ENCODE measurements at regions not wholly inside any gene's neighbourhood (a gene's known extent, or its start where the extent isn't known, plus 50 kb on each side); places are given as distances from the start of the nearest gene placed in this dataset.

GRCh38 chr4:53684136-53685130 is 93.1 kb upstream of the LNX1 start:
- DNase-seq (ENCODE audit: low spot score): no peak

GRCh38 chr4:53682908-53683307 is 91.6 kb upstream of the LNX1 start:
- DNase-seq (ENCODE audit: low spot score): no peak

- DNase-seq (ENCODE audit: low spot score): no peak
Observed at GRCh38 chr4:53682196-53682595, 90.9 kb upstream of the LNX1 start.

GRCh38 chr4:53680598-53680997 is 89.3 kb upstream of the LNX1 start:
- DNase-seq (ENCODE audit: low spot score): no peak

GRCh38 chr4:53680168-53680567 is 88.9 kb upstream of the LNX1 start:
- DNase-seq (ENCODE audit: low spot score): no peak

GRCh38 chr4:53676402-53676871 is 85.2 kb upstream of the LNX1 start:
- no peak for DNase-seq (ENCODE audit: low spot score)

GRCh38 chr4:53674903-53675302 is 83.6 kb upstream of the LNX1 start:
- no peak for DNase-seq (ENCODE audit: low spot score)

- no peak for DNase-seq (ENCODE audit: low spot score)
Observed at GRCh38 chr4:53672873-53673272, 81.6 kb upstream of the LNX1 start.

GRCh38 chr4:53671757-53672156 is 80.5 kb upstream of the LNX1 start:
- no peak for DNase-seq (ENCODE audit: low spot score)

- DNase-seq (ENCODE audit: low spot score): no peak
Observed at GRCh38 chr4:53659737-53660136, 68.5 kb upstream of the LNX1 start.

- no peak for DNase-seq (ENCODE audit: low spot score)
Observed at GRCh38 chr4:53659112-53659511, 67.8 kb upstream of the LNX1 start.

- no peak for DNase-seq (ENCODE audit: low spot score)
Observed at GRCh38 chr4:53658029-53658428, 66.7 kb upstream of the LNX1 start.

- no peak for DNase-seq (ENCODE audit: low spot score)
Observed at GRCh38 chr4:53656421-53656981, 65.2 kb upstream of the LNX1 start.

GRCh38 chr4:53654300-53654758 is 63.0 kb upstream of the LNX1 start:
- DNase-seq (ENCODE audit: low spot score): no peak

- DNase-seq (ENCODE audit: low spot score): no peak
Observed at GRCh38 chr4:53653484-53654053, 62.3 kb upstream of the LNX1 start.

GRCh38 chr4:53651156-53651735 is 60.0 kb upstream of the LNX1 start:
- DNase-seq (ENCODE audit: low spot score): no peak

- DNase-seq (ENCODE audit: low spot score): no peak
Observed at GRCh38 chr4:53649357-53649756, 58.1 kb upstream of the LNX1 start.

GRCh38 chr4:53647547-53647946 is 56.3 kb upstream of the LNX1 start:
- DNase-seq (ENCODE audit: low spot score): no peak

- DNase-seq (ENCODE audit: low spot score): no peak
Observed at GRCh38 chr4:53646795-53647194, 55.5 kb upstream of the LNX1 start.

GRCh38 chr4:53645108-53645507 is 53.8 kb upstream of the LNX1 start:
- DNase-seq (ENCODE audit: low spot score): no peak

GRCh38 chr4:53644607-53645006 is 53.3 kb upstream of the LNX1 start:
- no peak for DNase-seq (ENCODE audit: low spot score)

Data from pons (tissue), 1 donor.